Colonic mucosa (tissue), 4 donors: ENCODE measurements at regions not wholly inside any gene's neighbourhood (a gene's known extent, or its start where the extent isn't known, plus 50 kb on each side); places are given as distances from the start of the nearest gene placed in this dataset.

Experiments used
- DNase-seq: peaks from one replicate; pipeline ENCODE4 v3.0.0-alpha.2; 2020
- H3K27ac ChIP-seq: fragments of 200-600 bp; one replicate; pipeline ENCODE4 v1.8.0; 2021
- H3K27me3 ChIP-seq: fragments of 200-600 bp; one replicate; pipeline ENCODE4 v1.8.0; 2021
- H3K36me3 ChIP-seq: fragments of 200-600 bp; one replicate; pipeline ENCODE4 v1.8.0; 2021
- H3K4me1 ChIP-seq: fragments of 200-600 bp; one replicate; pipeline ENCODE4 v1.8.0; 2021; ENCODE audit warnings: mild to moderate bottlenecking
- H3K4me3 ChIP-seq: fragments of 200-600 bp; one replicate; pipeline ENCODE4 v1.8.0; 2021
- H3K9ac ChIP-seq, 2 donors: one replicate each; pipeline ENCODE4 v1.7.0; 2013; ENCODE audit warnings: control low read depth in 2 of 2, low read depth in 2 of 2, low read length in 2 of 2
- H3K9me3 ChIP-seq: fragments of 200-600 bp; one replicate; pipeline ENCODE4 v1.8.0; 2021
- intact Hi-C: fragments of 100-400 bp; cut with DNase I; formaldehyde crosslinking; loops from one replicate; pipeline ENCODE4 v1.14.1; 2022
- TF ChIP-seq, protein P1 (sequence below): fragments of 200-600 bp; IDR thresholded peaks from one replicate; pipeline ENCODE4 v1.8.0; 2022; ENCODE audit warnings: antibody characterized with exemption, mild to moderate bottlenecking
- donor health status: healthy.
- donor health status: DM: no; HTN: no; CAD: no.
- donor health status: DM: no; HTN: no; CAD: no.

DNA sequence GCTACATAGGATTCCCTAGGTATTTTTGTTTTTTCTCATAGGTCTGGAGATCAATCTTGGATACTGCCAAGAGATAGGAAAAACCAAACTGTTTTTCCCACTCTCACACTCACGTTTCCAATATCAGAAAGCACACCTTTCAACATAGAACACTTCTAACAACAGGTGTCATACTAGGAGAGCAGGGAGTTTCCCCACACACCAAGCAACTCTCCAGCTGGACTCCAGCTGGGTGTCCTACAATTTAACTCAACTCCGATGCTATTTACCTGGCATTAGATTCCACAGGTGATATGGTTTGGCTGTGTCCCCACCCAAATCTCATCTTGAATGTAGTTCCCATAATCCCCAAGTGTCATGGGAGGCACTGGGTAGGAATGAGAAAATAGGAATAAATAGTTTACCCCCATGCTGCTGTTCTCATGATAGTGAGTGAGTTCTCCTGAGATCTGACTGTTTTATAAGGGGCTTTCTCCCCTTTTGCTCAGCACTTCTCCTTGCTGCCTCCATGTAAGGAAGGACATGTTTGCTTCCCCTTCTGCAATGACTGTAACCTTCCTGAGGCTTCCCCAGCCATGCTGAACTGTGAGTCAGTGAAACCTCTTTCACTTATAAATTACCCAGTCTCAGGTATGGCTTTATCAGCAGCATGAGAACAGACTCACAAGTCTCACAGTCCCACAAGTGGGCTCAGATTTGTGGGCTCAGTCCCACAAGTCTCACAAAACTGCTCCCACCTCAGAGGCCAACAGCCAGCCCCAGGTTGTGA is 354.5 kb upstream of the THBS1 start:
- Histone ChIP-seq H3K9me3 (no peaks in the 10 kb centered on the region), H3K9ac (no peak overlapping the region), H3K4me1 (no peaks in the 10 kb centered on the region), H3K27ac (no peak overlapping the region), H3K4me3 (no peak overlapping the region), H3K36me3 (no peaks in the 10 kb centered on the region), H3K27me3 (no peaks in the 10 kb centered on the region)
- DNase-seq: no peak
- intact Hi-C loops: no loop called here
- TF ChIP-seq, protein P1, sequence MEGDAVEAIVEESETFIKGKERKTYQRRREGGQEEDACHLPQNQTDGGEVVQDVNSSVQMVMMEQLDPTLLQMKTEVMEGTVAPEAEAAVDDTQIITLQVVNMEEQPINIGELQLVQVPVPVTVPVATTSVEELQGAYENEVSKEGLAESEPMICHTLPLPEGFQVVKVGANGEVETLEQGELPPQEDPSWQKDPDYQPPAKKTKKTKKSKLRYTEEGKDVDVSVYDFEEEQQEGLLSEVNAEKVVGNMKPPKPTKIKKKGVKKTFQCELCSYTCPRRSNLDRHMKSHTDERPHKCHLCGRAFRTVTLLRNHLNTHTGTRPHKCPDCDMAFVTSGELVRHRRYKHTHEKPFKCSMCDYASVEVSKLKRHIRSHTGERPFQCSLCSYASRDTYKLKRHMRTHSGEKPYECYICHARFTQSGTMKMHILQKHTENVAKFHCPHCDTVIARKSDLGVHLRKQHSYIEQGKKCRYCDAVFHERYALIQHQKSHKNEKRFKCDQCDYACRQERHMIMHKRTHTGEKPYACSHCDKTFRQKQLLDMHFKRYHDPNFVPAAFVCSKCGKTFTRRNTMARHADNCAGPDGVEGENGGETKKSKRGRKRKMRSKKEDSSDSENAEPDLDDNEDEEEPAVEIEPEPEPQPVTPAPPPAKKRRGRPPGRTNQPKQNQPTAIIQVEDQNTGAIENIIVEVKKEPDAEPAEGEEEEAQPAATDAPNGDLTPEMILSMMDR: no peak

DNA sequence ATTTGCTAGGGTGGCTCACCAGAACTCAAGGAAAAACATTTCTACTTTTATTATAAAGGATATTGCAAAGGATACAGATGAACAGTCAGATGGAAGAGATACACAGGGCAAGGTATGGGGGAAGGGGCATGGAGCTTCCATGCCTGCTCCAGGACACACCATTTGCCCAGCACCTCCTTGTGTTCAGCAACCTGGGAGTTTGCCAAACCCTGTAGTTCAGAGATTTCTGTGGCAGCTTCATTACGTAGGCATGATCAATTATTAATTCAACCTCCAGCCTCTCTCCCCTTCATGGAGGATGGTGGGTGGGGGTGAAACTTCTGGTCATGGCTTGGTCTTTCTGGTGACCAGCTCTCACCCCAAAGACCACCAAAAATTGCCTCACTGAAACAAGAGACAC is 353.9 kb upstream of the THBS1 start:
- DNase-seq: no peak
- Histone ChIP-seq H3K27me3 (no peaks in the 10 kb centered on the region), H3K4me1 (no peaks in the 10 kb centered on the region), H3K4me3 (no peak overlapping the region), H3K36me3 (no peaks in the 10 kb centered on the region), H3K27ac (no peak overlapping the region), H3K9ac (no peak overlapping the region), H3K9me3 (no peaks in the 10 kb centered on the region)
- TF ChIP-seq, protein P1: no peak
- intact Hi-C loops: no loop called here

DNA sequence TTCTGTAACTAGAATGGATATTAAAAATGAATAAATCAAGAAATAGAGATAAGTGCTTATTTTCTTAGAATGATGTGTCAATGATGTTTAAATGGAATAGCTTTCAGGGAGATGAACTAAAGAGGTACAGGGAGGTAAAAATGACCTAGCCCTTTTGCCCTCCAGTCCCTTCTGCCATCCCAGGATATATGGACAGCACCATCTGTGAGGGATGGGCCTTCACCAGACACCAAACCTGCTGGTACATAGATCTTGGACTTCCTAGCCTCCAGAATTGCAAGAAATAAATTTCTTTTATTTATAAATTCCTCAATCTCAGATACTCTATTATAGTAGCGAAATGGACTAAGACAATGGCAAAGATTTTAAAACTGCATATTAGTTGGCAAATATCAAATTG is 352.0 kb upstream of the THBS1 start:
- Histone ChIP-seq H3K27ac (no peak overlapping the region), H3K9ac (no peak overlapping the region), H3K9me3 (no peaks in the 10 kb centered on the region), H3K4me3 (no peak overlapping the region), H3K36me3 (no peaks in the 10 kb centered on the region), H3K4me1 (no peaks in the 10 kb centered on the region), H3K27me3 (no peaks in the 10 kb centered on the region)
- TF ChIP-seq, protein P1: no peak
- DNase-seq: no peak
- intact Hi-C loops: no loop called here

DNA sequence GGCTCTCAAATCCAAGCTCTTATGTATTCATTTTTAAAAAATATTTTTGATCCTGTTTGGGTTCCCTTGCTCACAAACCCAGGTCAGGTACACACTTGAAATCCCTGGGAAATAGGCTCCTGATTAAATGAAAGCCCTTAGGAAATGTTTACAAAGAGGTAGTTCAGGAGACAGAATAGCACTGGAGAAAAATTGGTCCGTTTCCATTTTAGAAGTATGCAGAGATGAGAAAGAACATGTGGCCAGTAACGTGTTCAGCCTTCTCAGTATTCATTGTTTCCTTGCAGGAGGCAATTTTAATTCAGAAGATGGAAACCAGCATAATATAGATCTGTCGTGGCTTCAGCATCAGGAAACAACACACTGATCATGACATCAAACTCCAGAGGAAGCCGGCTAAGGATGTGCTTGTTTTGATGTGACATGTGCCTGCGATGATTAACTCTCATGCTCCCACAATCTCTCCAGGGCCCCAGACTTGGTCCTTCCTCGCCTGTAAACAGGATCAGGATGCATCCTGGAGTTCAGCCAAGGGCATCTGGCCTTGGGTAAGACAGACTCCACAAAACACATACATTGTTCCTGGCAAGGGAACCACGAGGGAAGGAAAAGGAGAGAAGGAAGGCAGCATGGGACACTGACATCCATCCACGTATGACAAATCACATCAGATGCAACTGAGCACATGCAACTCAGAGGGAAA is 350.5 kb upstream of the THBS1 start:
- intact Hi-C loops: no loop called here
- no peaks in the 10 kb centered on the region for H3K36me3 ChIP-seq
- no peaks in the 10 kb centered on the region for H3K27me3 ChIP-seq
- no peak overlapping the region for H3K9ac ChIP-seq
- H3K9me3 ChIP-seq: no peaks in the 10 kb centered on the region
- TF ChIP-seq, protein P1: no peak
- no peak overlapping the region for H3K27ac ChIP-seq
- H3K4me3 ChIP-seq: no peak overlapping the region
- H3K4me1 ChIP-seq: no peaks in the 10 kb centered on the region
- no peak for DNase-seq

DNA sequence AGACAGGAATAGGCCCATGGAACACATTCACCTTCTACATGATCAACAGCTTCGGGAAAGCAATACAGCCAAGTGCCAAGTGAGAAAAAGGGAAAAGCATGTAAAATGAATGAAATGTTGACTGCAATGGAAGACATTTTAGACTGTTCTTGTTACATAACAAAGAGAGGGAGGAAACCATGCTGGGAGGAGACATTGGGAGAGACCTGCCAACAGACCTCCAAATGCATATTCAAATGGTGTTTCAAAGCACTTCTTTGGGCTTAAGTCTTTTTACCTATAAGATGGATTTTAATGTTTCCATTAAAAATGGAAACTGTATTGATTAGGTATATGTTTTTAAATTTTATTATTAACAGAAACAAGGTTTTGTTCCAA is 350.0 kb upstream of the THBS1 start:
- no peaks in the 10 kb centered on the region for H3K27me3 ChIP-seq
- no peaks in the 10 kb centered on the region for H3K4me1 ChIP-seq
- intact Hi-C loops: no loop called here
- no peak overlapping the region for H3K27ac ChIP-seq
- no peaks in the 10 kb centered on the region for H3K36me3 ChIP-seq
- no peak overlapping the region for H3K9ac ChIP-seq
- no peaks in the 10 kb centered on the region for H3K9me3 ChIP-seq
- DNase-seq: no peak
- H3K4me3 ChIP-seq: no peak overlapping the region
- TF ChIP-seq, protein P1: no peak
